ENCODE measurements at regions not wholly inside any gene's neighbourhood (a gene's known extent, or its start where the extent isn't known, plus 50 kb on each side); places are given as distances from the start of the nearest gene placed in this dataset.
A peak's percentile ranks its signal among the peaks of the same experiment; 100 is the strongest.

DNA sequence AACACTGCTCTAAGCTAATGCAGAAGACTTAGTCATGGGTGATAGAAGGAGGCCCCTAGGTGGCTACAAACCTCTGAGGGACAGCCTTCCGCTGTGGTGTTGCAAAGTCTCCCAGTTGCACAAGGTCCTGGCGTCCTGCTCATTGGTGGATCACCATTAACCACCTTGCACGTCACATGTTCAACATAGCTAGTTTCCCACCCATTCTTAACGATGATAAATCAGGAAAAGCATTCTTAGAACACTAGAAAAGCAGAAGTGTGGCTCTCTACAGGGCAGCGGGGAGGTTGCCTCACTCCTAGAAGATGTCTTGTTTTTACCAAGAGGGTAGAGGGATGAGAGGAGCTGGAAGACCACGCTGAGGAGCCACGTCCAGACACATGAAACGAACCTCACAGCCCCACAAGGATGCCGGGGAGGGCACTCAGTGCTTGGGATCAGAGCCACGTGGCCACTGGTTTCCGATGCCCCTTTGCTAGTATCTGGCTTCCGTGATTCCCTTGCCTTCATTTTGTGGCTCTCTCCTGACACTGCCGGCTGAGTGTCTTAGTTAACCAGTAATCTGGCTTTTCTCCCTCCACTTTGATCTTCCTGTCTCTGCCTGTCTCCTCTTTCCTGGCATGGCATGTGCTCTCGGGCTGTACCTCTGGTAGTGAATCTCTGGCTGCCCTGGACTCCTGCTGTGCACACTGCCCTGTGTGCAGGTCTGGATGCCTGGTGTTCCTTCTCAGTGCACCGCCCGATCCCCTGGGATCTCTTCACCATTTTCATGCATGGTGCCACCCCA, 91.4 kb upstream of the NEDD9 start:
- no TSS peak for BruUV-seq (replicated peaks)
- H3K79me2 ChIP-seq (ENCODE audit: control insufficient read depth, insufficient read depth, low read length), result peaks cover 20% of the 10 kb centered on the region
- ChIA-PET RAD21 (ENCODE audit: unreplicated experiment) (interaction anchor here (0.6 to 6.4 kb wide), 30 partner anchors 8 to 192 kb away, joined by 3 to 118 read pairs (median 6); partner anchors contain the start of gene NEDD9), SMC1A (ENCODE audit: uncharacterized antibody, unreplicated experiment) (interaction anchor here (0.6 to 12.6 kb wide), 37 partner anchors 9 to 192 kb away, joined by 3 to 129 read pairs (median 5); no protein-coding TSS in a partner anchor), POLR2A (interaction anchor here (0.6 to 3.4 kb wide), 16 partner anchors 15 to 471 kb away, joined by 3 to 20 read pairs (median 4); partner anchors contain the start of gene NEDD9), CTCF (interaction anchor here (0.6 to 3.1 kb wide), 14 partner anchors 9 to 194 kb away, joined by 3 to 24 read pairs (median 4); no protein-coding TSS in a partner anchor)
- ATAC-seq (peak; percentile 86), FAIRE-seq (no peak), DNase-seq (ENCODE audit: low read depth, low spot score) (peak; percentile 39)
- H3K9ac ChIP-seq (ENCODE audit: control insufficient read depth, insufficient read depth, low read length), result no peak overlapping the region
- no peaks in the 10 kb centered on the region; the same call in 2 of the 3 replicates for H3K9me3 ChIP-seq (replicated peaks; ENCODE audit: control insufficient read depth, insufficient read depth, low read length)
- peaks cover 2 to 12% of the 10 kb centered on the region in 2 experiments; a peak in 2 of 4 replicates for H3K36me3 ChIP-seq (ENCODE audit: control insufficient read depth in 2 of 2, insufficient read depth in 2 of 2, low read length in 1 of 2)
- H3K4me3 ChIP-seq, result no peak overlapping the region
- peak overlapping the region; percentile 45 for H3K27ac ChIP-seq (ENCODE audit: control insufficient read depth, insufficient read depth)
- WGBS (ENCODE audit: insufficient coverage, insufficient replicate concordance, low lambda C conversion rate, missing lambda C conversion rate), result 84% methylated on average over 16 of the region's 16 CpGs
- no peak overlapping the region for H2AFZ ChIP-seq (ENCODE audit: control insufficient read depth, low read depth, low read length)
- no peaks in the 10 kb centered on the region for H4K20me1 ChIP-seq (ENCODE audit: control insufficient read depth, insufficient read depth)
- H3K27me3 ChIP-seq (replicated peaks in 1 of 2; ENCODE audit: control insufficient read depth in 2 of 2, insufficient read depth in 2 of 2, low read length in 1 of 2), result no peaks in the 10 kb centered on the region
- peak overlapping the region; percentile 56; the same call in 1 of the 2 replicates for H3K4me2 ChIP-seq (ENCODE audit: control insufficient read depth, insufficient read depth)
- peaks cover 47% of the 10 kb centered on the region for H3K4me1 ChIP-seq (ENCODE audit: control insufficient read depth, insufficient read depth, low read length)
- intact Hi-C loops (cut with micrococcal nuclease; ENCODE audit: unreplicated experiment), result loop anchor here (1.0 to 5.0 kb wide), 6 partner anchors 47 to 182 kb away; no protein-coding TSS in a partner anchor
- in situ Hi-C loops (cut with MboI), result no loop called here
- 0 out of 2 replicates have a peak, but pooled peaks have one; percentile 18 for TF ChIP-seq NFYB (IDR thresholded peaks at IDR 0.05; ENCODE audit: insufficient read depth, low read depth, low read length)
- peak; percentile 92 for TF ChIP-seq MEF2B (IDR thresholded peaks at IDR 0.05; ENCODE audit: partially characterized antibody, poor library complexity, severe bottlenecking)
- TF ChIP-seq TBL1XR1 (IDR thresholded peaks at IDR 0.05; ENCODE audit: low read depth, low read length), result no peak
- peak; percentile 90 for TF ChIP-seq SPI1 (IDR thresholded peaks at IDR 0.05; ENCODE audit: borderline replicate concordance, insufficient read depth, low read depth, low read length)
- TF ChIP-seq, protein P1, sequence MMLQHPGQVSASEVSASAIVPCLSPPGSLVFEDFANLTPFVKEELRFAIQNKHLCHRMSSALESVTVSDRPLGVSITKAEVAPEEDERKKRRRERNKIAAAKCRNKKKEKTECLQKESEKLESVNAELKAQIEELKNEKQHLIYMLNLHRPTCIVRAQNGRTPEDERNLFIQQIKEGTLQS (IDR thresholded peaks at IDR 0.05; ENCODE audit: borderline replicate concordance, extremely low read depth, low read depth, low read length), result no peak
- TF ChIP-seq MXI1 (IDR thresholded peaks at IDR 0.05; ENCODE audit: low read depth, low read length), result no peak
- no peak for TF ChIP-seq SREBF2 (IDR thresholded peaks at IDR 0.05; ENCODE audit: low read length)
- 0 out of 2 replicates have a peak, but pooled peaks have one; percentile 2 for TF ChIP-seq EED (IDR thresholded peaks at IDR 0.05; ENCODE audit: low read depth)
- TF ChIP-seq, protein P2, sequence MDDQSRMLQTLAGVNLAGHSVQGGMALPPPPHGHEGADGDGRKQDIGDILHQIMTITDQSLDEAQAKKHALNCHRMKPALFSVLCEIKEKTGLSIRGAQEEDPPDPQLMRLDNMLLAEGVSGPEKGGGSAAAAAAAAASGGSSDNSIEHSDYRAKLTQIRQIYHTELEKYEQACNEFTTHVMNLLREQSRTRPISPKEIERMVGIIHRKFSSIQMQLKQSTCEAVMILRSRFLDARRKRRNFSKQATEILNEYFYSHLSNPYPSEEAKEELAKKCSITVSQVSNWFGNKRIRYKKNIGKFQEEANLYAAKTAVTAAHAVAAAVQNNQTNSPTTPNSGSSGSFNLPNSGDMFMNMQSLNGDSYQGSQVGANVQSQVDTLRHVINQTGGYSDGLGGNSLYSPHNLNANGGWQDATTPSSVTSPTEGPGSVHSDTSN (IDR thresholded peaks at IDR 0.05; ENCODE audit: insufficient replicate concordance, low read depth, low read length), result peak; percentile 20
- no peak for TF ChIP-seq RCOR1 (conservative IDR thresholded peaks at IDR 0.05; ENCODE audit: low read depth, low read length)
- TF ChIP-seq, protein P3, sequence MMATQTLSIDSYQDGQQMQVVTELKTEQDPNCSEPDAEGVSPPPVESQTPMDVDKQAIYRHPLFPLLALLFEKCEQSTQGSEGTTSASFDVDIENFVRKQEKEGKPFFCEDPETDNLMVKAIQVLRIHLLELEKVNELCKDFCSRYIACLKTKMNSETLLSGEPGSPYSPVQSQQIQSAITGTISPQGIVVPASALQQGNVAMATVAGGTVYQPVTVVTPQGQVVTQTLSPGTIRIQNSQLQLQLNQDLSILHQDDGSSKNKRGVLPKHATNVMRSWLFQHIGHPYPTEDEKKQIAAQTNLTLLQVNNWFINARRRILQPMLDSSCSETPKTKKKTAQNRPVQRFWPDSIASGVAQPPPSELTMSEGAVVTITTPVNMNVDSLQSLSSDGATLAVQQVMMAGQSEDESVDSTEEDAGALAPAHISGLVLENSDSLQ (IDR thresholded peaks at IDR 0.05), result peak; percentile 39; the same call in 1 of the 2 replicates
- TF ChIP-seq, protein P4, sequence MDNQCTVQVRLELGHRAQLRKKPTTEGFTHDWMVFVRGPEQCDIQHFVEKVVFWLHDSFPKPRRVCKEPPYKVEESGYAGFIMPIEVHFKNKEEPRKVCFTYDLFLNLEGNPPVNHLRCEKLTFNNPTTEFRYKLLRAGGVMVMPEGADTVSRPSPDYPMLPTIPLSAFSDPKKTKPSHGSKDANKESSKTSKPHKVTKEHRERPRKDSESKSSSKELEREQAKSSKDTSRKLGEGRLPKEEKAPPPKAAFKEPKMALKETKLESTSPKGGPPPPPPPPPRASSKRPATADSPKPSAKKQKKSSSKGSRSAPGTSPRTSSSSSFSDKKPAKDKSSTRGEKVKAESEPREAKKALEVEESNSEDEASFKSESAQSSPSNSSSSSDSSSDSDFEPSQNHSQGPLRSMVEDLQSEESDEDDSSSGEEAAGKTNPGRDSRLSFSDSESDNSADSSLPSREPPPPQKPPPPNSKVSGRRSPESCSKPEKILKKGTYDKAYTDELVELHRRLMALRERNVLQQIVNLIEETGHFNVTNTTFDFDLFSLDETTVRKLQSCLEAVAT (IDR thresholded peaks at IDR 0.05), result 0 out of 2 replicates have a peak, but pooled peaks have one; percentile 26
- TF ChIP-seq POLR2AphosphoS5 (IDR thresholded peaks at IDR 0.05; ENCODE audit: low read length), result peak; percentile 47
- peak; percentile 53; the same call in 1 of the 2 replicates for TF ChIP-seq RUNX3 (IDR thresholded peaks at IDR 0.05; ENCODE audit: low read length)
- TF ChIP-seq RAD21 (IDR thresholded peaks at IDR 0.05; ENCODE audit: insufficient read depth, low read depth, low read length), result peak; percentile 43; the same call in 1 of the 2 replicates
- peak; percentile 52 for TF ChIP-seq CREB1 (IDR thresholded peaks at IDR 0.05; ENCODE audit: low read depth)
- TF ChIP-seq IKZF2 (IDR thresholded peaks at IDR 0.05), result peak in 1 of 2 experiments; percentile 15; a peak in 2 of 4 replicates

All from GM12878 (cell line).